ENCODE measurements at regions not wholly inside any gene's neighbourhood (a gene's known extent, or its start where the extent isn't known, plus 50 kb on each side); places are given as distances from the start of the nearest gene placed in this dataset.

DNA sequence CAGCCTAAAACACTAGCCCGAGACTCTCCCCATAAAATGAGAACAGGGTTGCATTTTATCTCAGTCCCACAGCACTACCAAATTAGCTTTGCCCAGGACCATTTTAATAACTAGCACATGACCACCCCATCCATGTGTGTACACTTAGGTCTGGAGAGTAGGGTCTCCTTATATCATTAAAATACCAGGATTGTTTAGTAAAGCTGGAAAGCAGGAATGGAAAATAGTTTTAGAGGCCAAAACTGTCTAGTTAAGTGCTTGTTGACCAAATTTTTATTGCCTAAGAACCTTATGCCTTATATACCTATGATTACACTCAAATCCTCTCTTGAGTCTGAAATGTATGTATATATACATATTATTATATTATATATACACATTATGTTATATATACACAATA lies 608.4 kb downstream of the HDGFL1 start:
- TF ChIP-seq, protein P1, sequence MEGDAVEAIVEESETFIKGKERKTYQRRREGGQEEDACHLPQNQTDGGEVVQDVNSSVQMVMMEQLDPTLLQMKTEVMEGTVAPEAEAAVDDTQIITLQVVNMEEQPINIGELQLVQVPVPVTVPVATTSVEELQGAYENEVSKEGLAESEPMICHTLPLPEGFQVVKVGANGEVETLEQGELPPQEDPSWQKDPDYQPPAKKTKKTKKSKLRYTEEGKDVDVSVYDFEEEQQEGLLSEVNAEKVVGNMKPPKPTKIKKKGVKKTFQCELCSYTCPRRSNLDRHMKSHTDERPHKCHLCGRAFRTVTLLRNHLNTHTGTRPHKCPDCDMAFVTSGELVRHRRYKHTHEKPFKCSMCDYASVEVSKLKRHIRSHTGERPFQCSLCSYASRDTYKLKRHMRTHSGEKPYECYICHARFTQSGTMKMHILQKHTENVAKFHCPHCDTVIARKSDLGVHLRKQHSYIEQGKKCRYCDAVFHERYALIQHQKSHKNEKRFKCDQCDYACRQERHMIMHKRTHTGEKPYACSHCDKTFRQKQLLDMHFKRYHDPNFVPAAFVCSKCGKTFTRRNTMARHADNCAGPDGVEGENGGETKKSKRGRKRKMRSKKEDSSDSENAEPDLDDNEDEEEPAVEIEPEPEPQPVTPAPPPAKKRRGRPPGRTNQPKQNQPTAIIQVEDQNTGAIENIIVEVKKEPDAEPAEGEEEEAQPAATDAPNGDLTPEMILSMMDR (IDR thresholded peaks at IDR 0.05; ENCODE audit: borderline replicate concordance, extremely low read depth, low read length, poor library complexity, severe bottlenecking), result no peak
- no peak for TF ChIP-seq EZH2 (IDR thresholded peaks at IDR 0.05; ENCODE audit: borderline replicate concordance, low read depth, low read length, severe bottlenecking)

All from DND-41 (cell line).